GM12874 (cell line): ENCODE measurements at regions not wholly inside any gene's neighbourhood (a gene's known extent, or its start where the extent isn't known, plus 50 kb on each side); places are given as distances from the start of the nearest gene placed in this dataset.

Source experiments
- TF ChIP-seq, protein P1 (sequence below): IDR thresholded peaks from 2 replicates; pipeline ENCODE4 v1.5.1; 2011; ENCODE audit warnings: low read depth, mild to moderate bottlenecking, control low read depth, low read length, moderate library complexity; ENCODE audit not compliant: insufficient read depth

DNA sequence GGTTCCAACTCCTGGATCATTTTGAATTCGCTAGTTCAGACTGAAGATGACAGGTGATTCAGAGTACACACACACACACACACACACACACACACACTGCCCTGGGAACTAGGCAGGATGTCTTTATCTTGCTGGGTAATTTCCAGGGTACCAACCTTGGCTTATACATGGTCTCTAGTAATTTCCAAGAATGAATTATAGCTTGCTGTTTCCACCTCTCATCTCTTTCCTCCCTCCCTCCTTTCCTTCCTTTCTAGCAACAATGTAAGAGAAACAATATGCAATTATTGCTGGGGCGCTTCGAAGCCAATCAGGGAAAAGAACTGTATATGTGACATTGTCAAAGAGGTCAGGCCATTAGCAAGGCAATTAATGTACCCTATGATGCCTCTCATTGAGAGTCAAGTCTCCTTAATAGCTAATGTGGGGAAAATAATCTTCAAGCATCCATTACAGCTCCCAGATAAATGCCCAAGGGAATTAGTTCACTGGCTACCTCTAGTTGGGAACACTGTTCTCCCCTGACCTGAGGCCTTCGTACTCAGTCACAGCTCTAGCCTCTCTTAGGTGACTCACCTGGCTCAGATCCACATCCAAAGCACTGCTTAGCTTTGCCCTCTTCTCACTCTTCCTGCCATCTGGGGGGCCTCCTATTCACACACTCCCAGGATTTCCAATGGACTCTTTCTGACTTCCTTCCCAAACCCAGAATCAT lies 311.5 kb downstream of the PPP1R2C start:
- TF ChIP-seq, protein P1, sequence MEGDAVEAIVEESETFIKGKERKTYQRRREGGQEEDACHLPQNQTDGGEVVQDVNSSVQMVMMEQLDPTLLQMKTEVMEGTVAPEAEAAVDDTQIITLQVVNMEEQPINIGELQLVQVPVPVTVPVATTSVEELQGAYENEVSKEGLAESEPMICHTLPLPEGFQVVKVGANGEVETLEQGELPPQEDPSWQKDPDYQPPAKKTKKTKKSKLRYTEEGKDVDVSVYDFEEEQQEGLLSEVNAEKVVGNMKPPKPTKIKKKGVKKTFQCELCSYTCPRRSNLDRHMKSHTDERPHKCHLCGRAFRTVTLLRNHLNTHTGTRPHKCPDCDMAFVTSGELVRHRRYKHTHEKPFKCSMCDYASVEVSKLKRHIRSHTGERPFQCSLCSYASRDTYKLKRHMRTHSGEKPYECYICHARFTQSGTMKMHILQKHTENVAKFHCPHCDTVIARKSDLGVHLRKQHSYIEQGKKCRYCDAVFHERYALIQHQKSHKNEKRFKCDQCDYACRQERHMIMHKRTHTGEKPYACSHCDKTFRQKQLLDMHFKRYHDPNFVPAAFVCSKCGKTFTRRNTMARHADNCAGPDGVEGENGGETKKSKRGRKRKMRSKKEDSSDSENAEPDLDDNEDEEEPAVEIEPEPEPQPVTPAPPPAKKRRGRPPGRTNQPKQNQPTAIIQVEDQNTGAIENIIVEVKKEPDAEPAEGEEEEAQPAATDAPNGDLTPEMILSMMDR: no peak

DNA sequence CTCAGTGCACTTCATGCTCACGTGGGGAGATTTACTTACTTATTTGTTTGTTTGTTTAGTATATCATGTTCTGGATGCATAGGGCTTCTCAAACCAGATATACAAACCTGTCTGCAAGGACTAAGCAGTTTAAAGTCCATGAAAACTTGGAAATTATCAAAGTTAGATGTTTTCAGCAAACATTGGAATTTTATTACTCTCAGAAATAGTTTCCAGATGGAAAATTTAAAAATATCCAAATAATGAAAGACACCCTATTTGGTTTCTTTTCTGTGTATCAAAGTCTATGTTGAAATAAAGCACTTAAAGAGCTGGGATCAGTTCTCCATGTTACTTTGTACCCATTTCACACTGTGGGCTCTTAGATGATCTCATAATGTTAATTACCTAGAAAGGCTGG lies 312.1 kb downstream of the PPP1R2C start:
- TF ChIP-seq, protein P1: no peak

DNA sequence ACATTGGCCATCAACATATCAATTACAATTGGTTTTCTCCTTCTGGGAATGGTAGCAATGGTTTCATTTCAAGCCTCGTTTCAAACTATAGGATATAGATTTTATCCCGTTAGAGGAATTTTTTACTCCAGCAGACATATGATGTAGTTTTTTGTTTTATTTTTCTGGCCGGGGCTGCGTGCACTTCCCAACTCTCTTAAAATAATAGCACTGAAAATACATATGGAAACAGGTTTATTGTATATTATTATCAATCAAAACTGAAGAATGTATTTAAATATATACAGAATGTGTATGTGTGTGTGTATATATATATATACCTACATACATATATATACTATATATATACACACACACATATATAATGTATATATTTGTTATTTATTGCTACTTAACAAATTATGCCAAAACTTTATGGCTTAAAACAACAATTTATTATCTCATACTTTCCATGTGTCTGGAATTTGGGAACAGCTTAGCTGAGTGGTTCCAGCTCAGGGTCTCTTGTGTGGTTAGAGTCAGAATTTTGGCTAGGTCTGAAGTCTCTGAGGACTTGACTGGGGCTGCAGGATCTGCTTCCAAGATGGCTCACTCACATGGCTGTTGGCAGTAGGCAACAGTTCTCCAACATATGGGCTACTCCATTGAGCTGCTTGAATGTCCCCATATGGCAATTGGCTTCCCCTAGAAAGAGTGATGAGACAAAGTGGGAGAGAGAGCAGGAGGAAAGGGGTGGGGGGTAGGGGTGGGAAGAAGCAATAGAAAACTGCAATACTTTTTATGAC lies 314.1 kb downstream of the PPP1R2C start:
- TF ChIP-seq, protein P1: no peak

DNA sequence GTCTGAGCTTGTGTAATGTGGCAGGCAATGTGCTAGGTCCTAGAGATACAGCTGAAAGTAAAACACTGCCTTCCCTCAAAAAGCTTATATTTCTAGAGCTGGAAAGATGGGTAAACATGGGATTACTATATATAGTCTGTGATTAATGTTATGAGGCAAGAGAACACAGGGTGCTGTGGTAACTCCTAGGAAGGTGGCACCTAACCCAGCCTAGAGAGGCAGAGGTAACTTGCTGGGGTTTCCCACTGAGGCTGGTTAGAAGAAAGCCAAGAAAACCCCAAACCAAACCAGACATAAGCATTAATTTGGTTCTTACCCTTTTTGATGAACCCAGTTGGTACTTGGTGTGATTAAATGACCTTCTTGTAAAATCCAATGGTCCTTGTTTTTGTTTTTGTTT lies 315.0 kb downstream of the PPP1R2C start:
- TF ChIP-seq, protein P1: no peak

DNA sequence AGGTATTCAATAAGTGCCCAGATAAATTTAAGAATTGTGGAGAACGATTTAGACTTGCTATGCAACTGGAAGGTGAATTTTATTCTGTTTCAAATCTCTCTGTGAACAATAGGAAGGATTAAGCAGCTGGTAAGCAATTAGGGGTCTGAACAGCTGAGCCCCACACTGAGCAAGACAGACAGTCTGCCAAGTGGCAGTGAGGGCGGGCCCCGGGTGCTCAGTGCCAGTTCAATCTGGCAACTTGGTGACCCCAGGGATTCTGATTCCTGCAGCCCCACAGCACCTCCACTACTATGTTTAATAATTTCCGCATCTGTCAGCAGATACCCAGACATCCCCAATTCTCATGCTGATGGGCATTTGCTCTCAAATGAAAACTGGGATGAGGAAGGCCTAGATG lies 317.3 kb downstream of the PPP1R2C start:
- TF ChIP-seq, protein P1: no peak

DNA sequence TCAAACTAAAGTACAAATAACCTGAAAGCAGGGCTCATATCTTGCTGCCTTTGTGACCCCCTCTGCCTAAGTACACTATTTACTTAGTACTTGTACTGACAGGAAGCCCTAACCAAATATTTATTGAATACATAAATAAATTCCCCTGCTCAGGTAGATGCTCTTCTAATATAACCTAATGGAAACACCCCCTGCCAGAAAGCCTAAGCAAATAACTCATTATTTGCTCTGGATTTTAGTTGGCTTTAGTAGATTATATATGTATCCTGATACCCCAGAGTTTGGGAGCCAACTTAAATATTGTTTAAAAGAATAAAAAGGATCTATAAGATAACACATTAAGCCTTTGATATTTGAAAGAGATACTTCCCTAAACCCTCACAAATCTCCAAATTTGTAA lies 318.2 kb downstream of the PPP1R2C start:
- TF ChIP-seq, protein P1: no peak

DNA sequence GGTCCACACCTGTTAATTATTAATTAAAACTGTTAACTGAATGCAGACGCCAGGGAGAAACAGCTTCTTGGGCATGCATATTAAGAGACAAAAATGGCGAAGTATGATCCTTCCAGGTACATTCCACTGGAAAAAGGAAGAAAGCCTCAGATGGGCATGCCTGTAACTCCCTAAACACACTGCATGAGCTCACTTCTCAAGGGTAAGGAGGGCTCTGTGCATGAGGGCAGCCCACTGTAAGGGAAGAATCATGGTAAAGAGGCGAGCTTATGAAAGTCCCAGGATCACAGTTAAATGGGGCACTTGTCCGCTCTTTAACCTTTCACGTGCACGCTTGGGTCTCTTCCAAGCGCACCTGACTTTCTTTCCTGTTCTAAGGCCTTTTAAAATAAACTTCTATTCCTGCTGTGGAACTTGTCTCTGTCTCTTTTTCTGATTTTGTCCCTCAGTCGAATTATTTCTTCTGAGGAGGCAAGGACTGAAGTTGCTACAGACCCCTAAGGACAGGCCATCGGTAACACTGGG lies 321.7 kb downstream of the PPP1R2C start:
- TF ChIP-seq, protein P1: no peak
